Neural cell (in vitro differentiated cells): ENCODE measurements at regions not wholly inside any gene's neighbourhood (a gene's known extent, or its start where the extent isn't known, plus 50 kb on each side); places are given as distances from the start of the nearest gene placed in this dataset.

Source experiments
- MXI1 ChIP-seq: fragments of 450-650 bp; conservative IDR thresholded peaks from 2 replicates; pipeline ENCODE4 v1.6.1; 2014; ENCODE audit warnings: antibody characterized with exemption, mild to moderate bottlenecking; ENCODE audit not compliant: poor library complexity, severe bottlenecking
- RAD21 ChIP-seq: fragments of 450-650 bp; conservative IDR thresholded peaks from 2 replicates; pipeline ENCODE4 v1.6.1; 2014; ENCODE audit warnings: antibody characterized with exemption, mild to moderate bottlenecking, moderate library complexity
- TF ChIP-seq, protein P1 (sequence below): fragments of 450-650 bp; IDR thresholded peaks from 2 replicates; pipeline ENCODE4 v1.5.1; 2014; ENCODE audit warnings: antibody characterized with exemption, mild to moderate bottlenecking, moderate library complexity; ENCODE audit not compliant: poor library complexity, severe bottlenecking

DNA sequence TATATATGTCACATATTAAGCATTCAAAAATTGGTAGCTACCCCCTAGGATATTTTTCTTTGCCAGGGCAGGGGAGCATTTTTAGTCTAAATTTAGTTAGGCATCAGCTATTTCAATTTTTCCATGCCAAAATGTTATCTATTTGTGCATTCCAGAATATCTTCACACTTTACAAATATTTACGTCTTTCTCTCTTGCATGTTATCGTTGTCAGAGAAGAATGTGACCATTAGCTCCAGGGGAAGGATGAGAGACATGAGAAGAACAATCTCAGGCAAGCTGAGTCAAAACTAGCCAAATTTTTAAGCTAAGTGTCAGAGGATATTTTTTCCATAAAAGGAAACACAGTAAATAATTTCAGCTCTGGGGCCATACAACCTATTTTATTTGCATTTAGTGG, 885.0 kb upstream of the EPHA5 start:
- TF ChIP-seq, protein P1, sequence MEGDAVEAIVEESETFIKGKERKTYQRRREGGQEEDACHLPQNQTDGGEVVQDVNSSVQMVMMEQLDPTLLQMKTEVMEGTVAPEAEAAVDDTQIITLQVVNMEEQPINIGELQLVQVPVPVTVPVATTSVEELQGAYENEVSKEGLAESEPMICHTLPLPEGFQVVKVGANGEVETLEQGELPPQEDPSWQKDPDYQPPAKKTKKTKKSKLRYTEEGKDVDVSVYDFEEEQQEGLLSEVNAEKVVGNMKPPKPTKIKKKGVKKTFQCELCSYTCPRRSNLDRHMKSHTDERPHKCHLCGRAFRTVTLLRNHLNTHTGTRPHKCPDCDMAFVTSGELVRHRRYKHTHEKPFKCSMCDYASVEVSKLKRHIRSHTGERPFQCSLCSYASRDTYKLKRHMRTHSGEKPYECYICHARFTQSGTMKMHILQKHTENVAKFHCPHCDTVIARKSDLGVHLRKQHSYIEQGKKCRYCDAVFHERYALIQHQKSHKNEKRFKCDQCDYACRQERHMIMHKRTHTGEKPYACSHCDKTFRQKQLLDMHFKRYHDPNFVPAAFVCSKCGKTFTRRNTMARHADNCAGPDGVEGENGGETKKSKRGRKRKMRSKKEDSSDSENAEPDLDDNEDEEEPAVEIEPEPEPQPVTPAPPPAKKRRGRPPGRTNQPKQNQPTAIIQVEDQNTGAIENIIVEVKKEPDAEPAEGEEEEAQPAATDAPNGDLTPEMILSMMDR: no peak
- TF ChIP-seq RAD21: no peak
- TF ChIP-seq MXI1: no peak
